NCI-H82 (cell line): ENCODE measurements at regions not wholly inside any gene's neighbourhood (a gene's known extent, or its start where the extent isn't known, plus 50 kb on each side); places are given as distances from the start of the nearest gene placed in this dataset.

ENCODE experiments used
- DNase-seq: peaks from one replicate; lab custom pipeline; 2025; lab: John Stamatoyannopoulos, UW

DNA sequence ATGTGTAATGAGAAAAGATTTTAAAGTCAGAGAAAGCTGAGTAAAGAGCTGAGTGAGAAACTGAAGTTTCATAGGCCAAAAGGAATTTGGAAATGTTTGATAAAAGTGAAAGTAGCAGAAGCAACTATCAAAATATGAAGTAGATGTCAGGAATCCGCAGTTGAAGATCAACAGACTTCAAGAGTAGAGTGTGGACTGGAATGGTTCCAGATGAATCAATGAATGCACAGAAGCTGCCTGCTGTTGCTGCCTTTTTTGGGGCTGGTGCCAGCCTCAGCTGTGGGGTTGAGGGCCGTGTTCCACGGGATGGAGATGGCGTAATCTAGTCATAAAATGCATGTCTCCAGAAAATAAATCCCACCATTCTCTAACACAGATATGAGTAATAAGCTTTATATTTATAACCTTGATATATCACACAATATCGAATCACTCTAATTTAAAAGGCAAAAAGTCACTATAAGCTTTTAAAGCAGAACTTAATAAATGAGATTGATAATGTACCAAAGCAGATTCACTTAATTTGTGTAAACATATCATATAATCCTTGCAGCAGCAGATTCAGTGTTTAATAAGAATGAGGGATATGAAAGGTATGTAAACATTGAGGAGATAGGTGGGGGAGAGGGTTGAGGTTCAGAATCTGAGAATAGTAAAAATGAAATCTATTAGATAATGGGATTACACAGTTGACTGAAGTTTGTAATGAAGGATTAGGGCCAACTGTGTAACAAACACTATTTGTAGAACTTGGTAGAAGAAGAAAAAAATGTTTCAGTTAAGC lies 652.3 kb upstream of the FTMT start:
- no peak for DNase-seq

DNA sequence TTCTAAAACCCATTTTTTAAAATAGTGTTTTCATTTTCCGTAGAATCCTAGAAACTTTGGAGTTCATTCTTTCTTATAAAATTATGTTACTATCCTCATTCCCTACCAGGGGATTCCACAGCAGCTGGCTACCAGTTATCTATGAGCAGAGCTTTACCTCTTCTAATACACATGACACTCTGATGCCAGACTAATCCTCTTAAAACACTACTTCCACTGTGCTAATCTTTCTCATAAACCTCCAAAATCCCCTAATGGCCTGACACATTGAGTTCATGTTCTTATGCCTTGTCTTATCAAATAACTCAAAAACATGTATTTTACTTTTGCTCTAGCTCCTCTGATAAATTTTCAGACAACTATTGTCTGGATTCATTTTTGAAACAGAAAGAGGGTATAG lies 633.6 kb upstream of the FTMT start:
- peak; percentile 95 for DNase-seq

DNA sequence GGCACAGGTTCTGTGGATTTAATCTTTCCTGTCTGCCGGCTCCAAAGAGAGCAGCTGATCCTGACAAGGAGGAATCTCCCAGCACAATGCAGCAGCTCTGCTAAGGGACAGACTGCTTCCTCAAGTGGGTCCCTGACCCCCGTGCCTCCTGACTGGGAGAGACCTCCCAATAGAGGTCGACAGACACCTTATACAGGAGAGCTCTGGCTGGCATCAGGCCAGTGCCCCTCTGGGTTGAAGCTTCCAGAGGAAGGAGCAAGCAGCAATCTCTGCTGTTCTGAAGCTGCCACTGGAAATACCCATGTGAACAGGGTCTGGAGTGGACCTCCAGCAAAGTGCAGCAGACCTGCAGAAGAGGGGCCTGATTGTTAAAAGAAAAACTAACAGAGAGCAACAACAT lies 630.2 kb upstream of the FTMT start:
- no peak for DNase-seq

DNA sequence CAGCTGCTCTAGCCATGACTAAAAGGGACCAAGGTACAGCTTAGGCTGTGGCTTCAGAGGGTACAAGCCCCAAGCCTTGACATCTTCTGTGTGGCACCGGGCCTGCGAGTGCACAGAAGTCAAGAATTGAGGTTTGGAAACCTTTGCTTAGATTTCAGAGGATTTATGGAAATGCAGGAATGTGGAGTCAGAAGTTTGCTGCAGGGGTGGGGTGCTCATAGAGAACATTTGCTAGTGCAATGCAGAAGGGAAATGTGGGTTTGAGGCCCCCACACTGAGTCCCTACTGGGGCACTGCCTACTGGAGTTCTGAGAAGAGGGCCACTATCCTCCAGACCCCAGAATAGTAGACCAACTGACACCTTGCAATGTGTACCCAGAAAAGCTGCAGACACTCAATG lies 624.9 kb upstream of the FTMT start:
- no peak for DNase-seq

DNA sequence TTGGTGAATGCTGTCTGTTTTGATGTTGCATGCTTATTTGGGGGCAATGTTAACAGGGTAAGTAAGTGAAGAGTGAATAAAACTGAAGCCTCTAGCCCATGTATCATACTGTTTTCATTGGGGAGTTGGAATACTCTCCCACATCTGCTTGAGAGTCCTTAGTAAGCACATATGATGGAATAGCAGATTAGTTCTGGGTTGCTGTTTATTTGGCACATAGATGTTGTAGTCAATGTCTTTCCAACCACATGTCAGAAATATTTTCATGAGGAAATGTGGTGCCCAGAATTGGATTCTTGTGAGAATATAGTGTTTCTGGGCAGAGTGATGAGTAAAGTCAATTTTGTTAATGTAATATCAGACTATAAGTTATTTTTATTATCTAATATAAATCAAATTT lies 611.7 kb upstream of the FTMT start:
- DNase-seq: peak; percentile 39

DNA sequence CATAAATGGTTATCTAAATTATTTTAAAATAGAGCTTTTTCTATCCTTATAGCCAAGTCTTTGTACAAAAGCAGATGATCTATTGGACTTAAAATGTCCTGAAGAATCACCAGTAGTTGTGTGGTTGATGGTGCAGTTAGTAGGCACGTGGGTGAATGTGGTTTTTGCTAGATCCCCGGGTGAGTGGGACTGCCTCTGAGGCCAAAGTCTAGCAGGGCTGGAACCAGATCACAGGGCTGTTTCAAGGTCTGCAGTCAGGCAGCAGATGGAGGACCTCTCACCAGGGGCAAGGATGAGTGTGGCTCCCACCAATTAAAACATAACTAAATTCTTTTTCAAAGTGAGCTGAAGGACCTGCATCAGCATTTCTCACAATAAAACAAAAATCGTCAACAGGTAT lies 604.7 kb upstream of the FTMT start:
- no peak for DNase-seq

DNA sequence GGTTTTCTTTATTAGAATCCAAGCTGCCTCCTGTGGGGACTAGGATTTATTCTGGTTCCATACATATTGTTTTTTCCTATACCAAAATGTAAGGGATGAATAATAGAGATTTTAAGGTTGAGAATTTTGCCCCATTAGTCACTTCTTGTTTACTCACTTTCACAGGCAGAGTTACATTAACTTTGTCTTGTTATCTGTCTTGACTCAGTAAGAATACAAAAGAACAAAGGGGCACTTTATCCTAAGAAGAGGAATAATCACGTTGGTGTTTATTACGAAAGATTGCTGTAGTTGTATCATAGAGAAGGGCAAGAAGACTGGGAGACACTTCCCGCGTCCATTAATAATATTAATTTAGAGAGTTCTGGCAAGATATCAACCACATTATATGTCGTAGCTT lies 599.7 kb upstream of the FTMT start:
- no peak for DNase-seq

DNA sequence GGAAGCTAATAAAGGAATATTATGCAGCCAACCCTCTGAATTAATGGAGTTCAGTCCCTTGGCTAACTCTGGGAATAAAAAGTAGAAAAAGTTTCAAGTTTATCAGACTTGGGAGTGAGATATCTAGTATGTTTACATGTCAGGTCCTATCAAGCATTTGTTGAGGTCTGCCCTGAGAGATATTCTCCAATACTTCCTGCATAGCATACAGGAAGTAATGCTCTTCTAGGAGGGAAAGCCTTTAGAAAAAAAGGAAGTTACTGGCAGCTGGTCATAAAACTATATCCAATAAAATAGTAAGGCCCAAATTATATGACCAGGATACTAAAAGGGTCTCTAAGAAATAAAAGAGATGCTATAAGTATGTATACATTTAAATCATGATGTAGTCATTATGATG lies 594.1 kb upstream of the FTMT start:
- DNase-seq: no peak

DNA sequence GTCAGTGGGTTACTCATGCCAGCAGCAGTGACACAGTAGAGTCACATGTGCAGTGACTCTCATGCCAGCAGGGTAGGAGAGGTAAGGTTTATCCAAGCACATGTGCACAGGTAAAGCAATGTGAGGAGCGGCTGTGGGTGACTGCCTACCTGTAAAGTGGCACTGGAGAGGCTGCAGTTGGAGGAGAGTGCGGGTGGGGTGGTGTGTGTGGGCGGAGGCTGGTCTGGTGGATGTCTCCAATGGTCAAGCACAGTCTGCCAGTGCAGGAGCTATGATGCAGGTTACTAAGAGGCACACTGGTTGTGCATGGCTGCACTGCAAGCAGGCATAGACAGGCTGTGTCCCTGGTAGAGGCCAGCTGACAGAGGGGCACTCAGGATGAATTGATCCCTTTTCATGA lies 588.2 kb upstream of the FTMT start:
- no peak for DNase-seq

DNA sequence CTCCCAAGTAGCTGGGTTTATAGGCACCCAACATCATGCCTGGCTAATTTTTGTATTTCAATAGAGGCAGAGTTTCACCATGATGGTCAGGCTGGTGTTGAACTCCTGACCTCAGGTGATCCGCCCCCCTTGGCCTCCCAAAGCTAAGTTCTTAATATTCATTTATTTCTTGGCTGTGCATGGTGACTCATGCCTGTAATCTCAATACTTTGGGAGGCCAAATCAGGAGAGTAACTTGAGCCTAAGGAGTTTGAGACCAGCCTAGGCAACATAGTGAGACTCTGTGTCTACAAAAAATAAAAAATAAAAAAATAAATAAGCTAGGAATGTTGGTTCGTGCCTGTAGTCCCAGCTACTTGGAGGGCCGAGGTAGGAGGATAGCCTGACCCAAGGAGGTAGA lies 587.1 kb upstream of the FTMT start:
- DNase-seq: no peak

DNA sequence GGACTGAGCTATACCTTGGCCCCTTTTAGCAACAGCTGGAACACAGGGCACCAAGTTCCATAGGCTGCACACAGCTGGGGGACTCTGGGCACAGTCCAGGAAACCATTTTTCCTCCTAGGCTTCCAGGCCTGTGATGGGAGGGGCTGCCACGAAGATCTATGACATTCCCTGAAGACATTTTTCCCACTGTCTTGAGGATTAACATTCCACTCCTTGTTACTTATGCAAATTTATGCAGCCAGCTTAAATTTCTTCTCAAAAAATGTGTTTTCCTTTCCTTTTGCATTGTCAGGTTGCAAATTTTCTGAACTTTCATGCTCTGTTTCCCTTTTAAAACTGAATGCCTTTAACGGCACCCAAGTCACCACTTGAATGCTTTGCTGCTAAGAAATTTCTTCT lies 580.1 kb upstream of the FTMT start:
- DNase-seq: no peak

DNA sequence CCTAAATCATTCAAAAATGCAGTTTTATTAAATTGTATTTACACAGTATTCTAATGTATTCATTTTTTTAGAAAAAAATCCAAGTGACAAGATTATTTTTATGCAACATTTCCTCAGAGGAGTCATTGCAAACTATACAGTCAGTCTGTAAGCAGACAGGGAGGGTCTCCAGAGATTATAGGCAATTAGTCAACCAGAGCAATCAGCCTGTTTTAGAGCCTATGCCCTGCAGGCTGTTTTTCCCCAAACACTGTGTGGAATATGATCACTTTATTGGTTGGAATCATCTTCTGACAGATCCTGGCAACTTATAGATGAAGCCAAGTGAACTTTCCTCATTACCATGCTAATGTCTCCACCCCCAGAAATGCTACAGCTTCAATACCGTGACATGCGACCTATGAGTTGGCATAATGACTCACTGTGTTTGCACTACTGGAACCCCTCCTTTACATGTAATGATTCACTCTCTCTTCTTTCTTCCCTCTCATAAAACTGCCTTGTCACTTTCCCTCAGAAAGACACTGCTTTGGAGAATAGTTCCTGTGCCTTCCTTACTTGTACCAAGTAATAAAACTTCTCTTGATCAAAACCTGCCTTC lies 577.7 kb upstream of the FTMT start:
- DNase-seq: no peak

DNA sequence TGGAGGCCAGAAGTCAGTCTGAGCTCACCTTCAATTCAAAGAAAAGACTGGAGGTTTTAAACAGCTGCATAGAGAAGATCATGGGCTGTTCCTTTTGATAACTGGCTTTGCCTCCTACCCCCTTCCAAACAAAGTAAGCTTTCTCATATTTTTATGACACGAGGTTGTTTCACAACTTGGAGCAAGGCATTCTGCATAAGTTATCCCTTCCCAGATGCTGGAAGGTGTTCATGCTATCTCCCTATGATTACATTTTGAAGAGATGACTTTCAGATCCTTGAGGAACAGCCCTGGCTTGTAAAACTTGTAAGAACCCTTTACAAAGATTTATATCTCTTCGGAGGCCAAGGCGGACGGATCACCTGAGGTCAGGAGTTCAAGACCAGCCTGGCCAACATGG lies 571.9 kb upstream of the FTMT start:
- DNase-seq: no peak

DNA sequence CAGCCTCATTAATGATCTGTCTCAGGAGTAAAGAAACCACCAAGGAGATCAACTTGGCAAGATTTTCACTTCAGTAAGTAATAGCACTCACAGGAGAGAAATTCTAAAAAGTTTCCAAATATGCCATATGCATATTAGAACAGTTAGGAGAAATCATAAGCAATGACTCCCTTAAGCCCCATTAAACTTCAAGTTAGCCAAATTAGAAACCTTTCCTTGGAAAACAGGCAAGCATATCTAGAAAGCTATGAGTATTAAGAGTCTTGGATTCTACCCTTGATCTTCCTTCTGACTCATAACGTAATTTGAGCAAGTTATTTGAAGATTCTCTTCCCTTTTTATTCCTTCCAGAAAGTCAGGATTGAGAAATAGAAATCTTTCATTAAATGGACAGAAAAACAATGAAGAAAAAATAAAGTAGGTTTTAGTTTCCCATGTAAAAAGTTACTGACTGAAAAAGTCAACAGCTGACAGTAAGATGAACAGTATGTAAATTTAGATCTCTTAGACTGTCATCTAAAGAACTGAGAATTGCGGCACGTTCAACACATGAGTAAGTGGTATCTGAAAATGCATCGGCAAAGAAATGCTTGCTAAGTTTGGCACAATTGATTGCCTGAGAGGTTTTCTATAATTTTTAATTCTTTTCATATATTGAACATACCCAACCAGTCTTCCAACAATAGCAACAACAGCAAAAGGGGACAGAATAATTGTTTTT lies 565.7 kb upstream of the FTMT start:
- no peak for DNase-seq

DNA sequence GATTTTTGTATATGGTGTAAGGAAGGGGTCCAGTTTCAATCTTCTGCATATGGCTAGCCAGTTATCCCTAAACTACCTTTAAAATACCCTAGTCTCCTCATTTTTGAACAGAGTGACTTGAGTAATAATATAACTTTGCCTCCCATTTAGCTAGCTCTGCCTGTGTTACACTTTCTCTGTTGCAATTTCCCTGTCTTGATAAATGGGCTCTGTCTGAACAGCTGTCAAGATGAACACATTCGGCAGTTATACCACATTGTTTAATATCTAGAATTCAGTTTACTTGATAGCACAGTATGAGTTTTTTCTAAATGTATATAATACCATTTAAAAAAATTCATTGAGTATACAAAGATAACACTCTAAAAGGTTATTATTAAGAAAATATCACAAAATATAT lies 562.9 kb upstream of the FTMT start:
- DNase-seq: no peak

DNA sequence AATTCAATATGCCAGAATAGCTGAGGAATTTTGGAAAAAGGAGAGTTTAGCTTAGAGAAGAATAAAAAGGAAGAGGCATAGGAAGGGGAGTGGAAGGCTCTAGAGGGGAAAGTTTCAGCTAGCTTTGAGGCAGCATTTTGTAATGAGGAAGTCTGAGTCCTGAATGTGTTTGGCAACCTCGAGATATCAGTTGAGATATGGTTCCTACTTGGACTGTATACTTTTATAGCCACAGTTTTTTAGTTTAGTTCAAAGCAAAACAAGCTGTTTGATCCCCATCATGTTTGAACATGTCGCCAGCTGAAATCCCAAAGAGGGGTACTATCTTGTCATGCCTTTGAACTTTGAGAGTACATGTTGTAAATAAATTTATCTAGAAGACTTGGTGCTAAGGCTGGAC lies 559.0 kb upstream of the FTMT start:
- no peak for DNase-seq

DNA sequence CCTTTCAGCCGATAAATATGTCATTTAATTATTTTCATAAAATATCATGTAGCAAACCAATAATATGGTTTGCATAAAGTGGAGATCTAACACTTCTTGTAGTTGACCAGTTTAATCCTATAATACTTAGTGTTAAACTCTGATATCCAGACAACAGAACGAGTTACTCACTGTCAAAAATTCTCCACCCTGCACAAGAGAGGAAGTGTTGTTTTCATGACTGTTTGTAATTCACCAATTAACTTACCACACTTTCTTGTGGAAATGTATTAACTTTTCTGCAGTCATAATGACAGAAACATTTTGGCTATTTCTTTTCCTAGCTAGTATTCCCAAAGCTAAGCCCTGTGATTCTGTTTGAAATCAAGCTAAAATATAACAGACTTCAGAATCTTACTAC lies 555.3 kb upstream of the FTMT start:
- DNase-seq: no peak

DNA sequence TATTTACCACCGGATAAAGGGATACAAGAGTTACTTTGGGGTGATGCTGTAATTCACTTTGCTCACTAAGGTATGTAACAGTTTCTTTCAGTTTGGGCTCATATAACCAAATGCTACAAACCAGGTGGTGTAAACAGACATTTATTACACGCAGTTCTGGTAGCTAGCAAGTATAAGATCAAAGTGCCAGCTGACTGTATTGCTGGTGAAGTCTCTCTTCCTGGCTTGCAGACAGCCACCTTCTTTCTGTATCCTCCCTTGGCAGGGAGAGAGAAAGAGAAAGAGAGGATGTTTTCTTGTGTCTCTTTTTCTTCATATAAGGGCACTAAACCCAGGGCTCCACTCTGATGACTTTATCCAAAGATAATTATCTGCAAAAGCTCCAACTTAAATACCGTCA lies 552.5 kb upstream of the FTMT start:
- DNase-seq: no peak

DNA sequence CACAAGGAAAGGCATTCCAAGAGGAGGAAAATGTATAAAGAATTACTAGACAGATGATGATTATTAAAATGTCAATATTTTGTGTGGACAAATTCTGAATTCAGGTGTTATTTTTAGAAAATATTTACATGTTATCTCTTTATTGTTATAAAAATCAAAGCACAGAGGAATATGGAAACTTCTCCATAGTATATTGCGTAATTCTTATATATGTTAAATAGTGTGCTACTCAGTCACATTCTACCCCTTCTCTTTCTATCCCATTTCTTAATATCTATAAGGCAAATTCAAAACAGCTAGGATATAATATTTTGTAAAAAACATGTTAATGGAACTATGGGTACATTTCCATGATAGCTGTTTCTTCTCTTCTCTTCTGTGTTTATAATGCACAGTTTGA lies 546.8 kb upstream of the FTMT start:
- DNase-seq: no peak

DNA sequence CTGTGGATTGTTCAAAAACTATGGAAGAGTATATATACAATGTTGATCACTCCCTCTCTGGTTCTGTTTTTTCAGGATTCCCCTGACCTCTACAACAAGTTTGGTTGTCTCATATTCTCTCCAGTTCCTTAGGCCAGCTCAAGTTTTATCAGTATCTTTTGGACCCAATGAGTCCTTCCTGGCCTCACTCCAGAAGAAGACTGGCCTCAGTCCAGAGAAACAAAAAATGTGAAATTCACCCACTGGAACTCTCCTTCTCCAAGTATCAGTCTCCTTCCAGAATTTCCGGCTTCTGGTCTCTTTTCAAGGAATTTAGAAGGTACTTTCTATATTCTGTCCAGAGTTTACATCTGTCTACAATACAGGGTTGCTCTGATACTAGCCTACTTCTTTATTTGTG lies 537.8 kb upstream of the FTMT start:
- no peak for DNase-seq

DNA sequence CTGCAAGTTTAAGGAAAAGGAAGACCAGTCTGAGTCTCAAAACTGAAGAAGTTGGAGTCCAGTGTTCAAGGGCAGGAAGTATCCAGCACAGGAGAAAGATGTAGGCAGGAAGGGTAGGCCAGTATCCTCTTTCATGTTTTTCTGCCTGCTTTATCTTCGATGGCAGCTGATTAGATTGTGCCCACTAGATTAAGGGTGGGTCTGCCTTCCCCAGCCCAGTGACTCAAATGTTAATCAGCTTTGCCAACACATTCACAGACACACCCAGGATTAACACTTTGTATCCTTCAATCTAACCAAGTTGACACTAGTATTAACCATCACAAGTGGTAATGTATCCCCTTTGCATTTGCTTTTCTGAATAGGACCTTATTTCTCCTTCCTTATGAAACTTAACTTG lies 535.9 kb upstream of the FTMT start:
- DNase-seq: peak; percentile 36

DNA sequence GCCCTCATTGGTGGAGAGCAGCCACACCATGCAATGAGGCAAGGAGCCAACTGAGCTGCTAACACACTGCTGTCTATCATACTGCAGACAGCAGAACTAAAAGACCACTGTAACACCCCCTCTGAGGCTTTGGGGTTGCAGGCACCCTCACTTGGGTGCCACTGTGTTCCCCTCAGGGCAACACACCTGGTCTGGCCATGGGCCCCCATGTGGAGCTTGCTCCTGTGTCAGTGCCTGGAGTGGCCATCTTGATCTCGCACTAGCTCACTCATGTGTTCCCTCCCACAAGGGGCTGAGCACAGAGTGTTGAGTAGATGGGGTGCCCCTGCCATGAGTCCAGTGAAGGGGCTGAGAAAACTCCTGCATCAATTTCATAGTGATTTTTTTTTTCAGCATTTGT lies 532.4 kb upstream of the FTMT start:
- DNase-seq: no peak

DNA sequence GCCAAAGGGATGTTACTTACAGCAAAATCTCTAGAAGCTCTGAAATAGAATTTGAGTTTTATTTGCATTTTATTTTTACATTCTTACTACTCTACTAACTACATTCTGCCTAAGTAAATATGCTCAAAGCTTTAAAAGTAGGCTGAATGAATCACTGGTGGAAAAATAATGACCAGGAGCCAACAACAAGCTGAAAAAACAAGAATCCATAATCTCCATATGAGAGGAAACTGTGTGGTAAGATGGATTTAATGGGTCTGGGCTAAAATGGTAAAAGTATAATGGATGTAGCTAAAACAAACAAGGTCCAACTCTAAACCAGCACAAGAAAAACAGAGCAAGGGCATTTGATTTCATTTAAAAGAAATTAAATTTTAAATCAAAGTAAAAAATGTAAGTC lies 525.8 kb upstream of the FTMT start:
- no peak for DNase-seq
